Pancreas (tissue), 10 donors: ENCODE measurements at regions not wholly inside any gene's neighbourhood (a gene's known extent, or its start where the extent isn't known, plus 50 kb on each side); places are given as distances from the start of the nearest gene placed in this dataset.
A peak's percentile ranks its signal among the peaks of the same experiment; 100 is the strongest.

Source experiments
- ATAC-seq, 4 donors: fragments of 200-7000 bp; cut with Tn5 transposase; one replicate each; pipeline versions ENCODE4 v1.8.0 to v1.9.1; 2020; ENCODE audit warnings: mild to moderate bottlenecking in 4 of 4, moderate library complexity in 4 of 4
- DNase-seq, 6 donors: peaks; one replicate each; pipeline ENCODE4 v3.0.0-alpha.2; 2020
- FAIRE-seq: peaks from 2 replicates; lab custom pipeline; 2012; peaks lifted over from hg19 to GRCh38; lab: Jason Lieb, UNC
- H3K27ac ChIP-seq, 4 donors: fragments of 200-600 bp; sonication (generic); 1 replicate in 3 of 4; 2 replicates in 1 of 4; pipeline versions ENCODE4 v1.5.0 to v1.8.0; 2020
- H3K27me3 ChIP-seq, 4 donors: fragments of 200-600 bp; one replicate each; pipeline ENCODE4 v1.8.0; 2021
- H3K36me3 ChIP-seq, 3 donors: fragments of 200-600 bp; sonication (generic) in 1 of 3; one replicate each; pipeline versions ENCODE4 v1.5.0 to v1.8.0; 2020 to 2021
- H3K4me1 ChIP-seq, 3 donors: fragments of 200-600 bp; one replicate each; pipeline ENCODE4 v1.8.0; 2021
- H3K4me3 ChIP-seq, 4 donors: fragments of 200-600 bp; sonication (generic) in 2 of 4; one replicate each; pipeline versions ENCODE4 v1.5.0 to v1.8.0; 2020 to 2021
- H3K9me3 ChIP-seq, 4 donors: fragments of 200-600 bp; one replicate each; pipeline ENCODE4 v1.8.0; 2021
- WGBS, 2 donors: extraction: QIAGEN DNeasy Blood & Tissue Kit; methylation state at CpG; one replicate each; pipeline ENCODE4 v1.1.7; 2013; 5-methylcytosine and 5-hydroxymethylcytosine counted together
- intact Hi-C, 3 donors: fragments of 100-400 bp; cut with DNase I; formaldehyde crosslinking; loops; one replicate each; pipeline versions ENCODE4 v1.11.1 to v1.14.2; 2022
- TF ChIP-seq, protein P1 (sequence below), 4 donors: fragments of 200-600 bp; sonication (generic) in 3 of 4; IDR thresholded peaks; one replicate each; pipeline versions ENCODE4 v1.5.0 to v1.8.0; 2021; ENCODE audit warnings: antibody characterized with exemption in 4 of 4
- donor health status: healthy with polysubstance abuse.
- donor health status: DM: no; HTN: no; CAD: no; lungs with moderate emphysema.
- donor health status: DM: no; HTN: no; CAD: no.
- donor health status: control.
- donor health status: control.
- donor health status: Bipolar disorder and iron deficiency.
- donor health status: DM: yes; HTN: yes; CAD: no.
- donor health status: DM: no; HTN: no; CAD: no.
- donor health status: DM: no; HTN: no; CAD: no.
- donor health status: DM: yes; HTN: yes; CAD: no.

DNA sequence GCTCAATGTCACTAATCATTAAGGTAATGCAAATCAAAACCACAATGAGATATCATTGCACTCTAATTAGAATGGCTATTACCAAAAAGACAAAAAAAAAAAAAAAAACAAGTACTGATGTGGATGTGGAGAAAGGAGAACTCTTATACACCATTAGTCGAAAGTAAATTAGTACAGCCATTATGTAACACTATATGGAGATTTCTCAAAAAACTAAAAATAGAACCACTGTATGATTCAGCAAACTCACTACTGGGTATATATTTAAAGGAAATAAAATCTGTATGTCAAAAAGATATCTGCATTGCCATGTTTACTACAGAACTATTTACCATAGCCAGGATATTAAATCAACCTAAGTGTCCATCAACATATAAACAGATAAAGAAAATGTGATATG, 265.4 kb upstream of the ARHGAP20 start:
- H3K9me3 ChIP-seq, result no peaks in the 10 kb centered on the region
- DNase-seq (no peak), FAIRE-seq (no peak), ATAC-seq (no peak)
- no peak overlapping the region for H3K4me3 ChIP-seq
- 58 to 86% methylated on average over 1 of the region's 1 CpG for WGBS, 2 donors
- H3K36me3 ChIP-seq, result no peaks in the 10 kb centered on the region
- no peaks in the 10 kb centered on the region for H3K27me3 ChIP-seq
- no peak overlapping the region for H3K27ac ChIP-seq
- intact Hi-C loops, result no loop called here
- H3K4me1 ChIP-seq, result no peaks in the 10 kb centered on the region
- TF ChIP-seq, protein P1, sequence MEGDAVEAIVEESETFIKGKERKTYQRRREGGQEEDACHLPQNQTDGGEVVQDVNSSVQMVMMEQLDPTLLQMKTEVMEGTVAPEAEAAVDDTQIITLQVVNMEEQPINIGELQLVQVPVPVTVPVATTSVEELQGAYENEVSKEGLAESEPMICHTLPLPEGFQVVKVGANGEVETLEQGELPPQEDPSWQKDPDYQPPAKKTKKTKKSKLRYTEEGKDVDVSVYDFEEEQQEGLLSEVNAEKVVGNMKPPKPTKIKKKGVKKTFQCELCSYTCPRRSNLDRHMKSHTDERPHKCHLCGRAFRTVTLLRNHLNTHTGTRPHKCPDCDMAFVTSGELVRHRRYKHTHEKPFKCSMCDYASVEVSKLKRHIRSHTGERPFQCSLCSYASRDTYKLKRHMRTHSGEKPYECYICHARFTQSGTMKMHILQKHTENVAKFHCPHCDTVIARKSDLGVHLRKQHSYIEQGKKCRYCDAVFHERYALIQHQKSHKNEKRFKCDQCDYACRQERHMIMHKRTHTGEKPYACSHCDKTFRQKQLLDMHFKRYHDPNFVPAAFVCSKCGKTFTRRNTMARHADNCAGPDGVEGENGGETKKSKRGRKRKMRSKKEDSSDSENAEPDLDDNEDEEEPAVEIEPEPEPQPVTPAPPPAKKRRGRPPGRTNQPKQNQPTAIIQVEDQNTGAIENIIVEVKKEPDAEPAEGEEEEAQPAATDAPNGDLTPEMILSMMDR (IDR thresholded peaks at IDR 0.05), result no peak

DNA sequence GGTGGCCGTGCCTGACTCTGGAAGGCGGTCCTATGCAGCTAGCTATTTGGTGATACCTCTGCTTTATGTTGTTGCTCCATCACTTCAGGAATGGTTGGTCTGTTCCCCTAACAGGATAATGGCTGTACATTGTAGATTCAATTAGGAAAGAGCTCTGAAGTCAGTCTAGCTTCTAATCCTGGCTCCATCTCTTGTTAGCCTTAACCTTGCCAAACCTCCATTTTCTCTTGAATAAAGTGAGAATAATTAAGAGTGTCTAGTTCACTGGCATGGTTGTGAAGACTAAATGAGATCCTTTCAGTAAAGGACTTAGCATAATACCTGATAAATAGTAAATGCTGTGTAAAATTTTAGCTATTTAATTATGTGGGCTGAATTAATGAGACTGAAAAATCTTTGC, 262.5 kb upstream of the ARHGAP20 start:
- intact Hi-C loops, result no loop called here
- TF ChIP-seq, protein P1 (IDR thresholded peaks at IDR 0.05), result no peak
- ATAC-seq, result no peak
- no peaks in the 10 kb centered on the region for H3K9me3 ChIP-seq
- no peak for FAIRE-seq
- no peaks in the 10 kb centered on the region for H3K4me1 ChIP-seq
- no peaks in the 10 kb centered on the region for H3K36me3 ChIP-seq
- 89 to 93% methylated on average over 2 of the region's 2 CpGs for WGBS, 2 donors
- H3K4me3 ChIP-seq, result no peak overlapping the region
- no peak for DNase-seq
- H3K27ac ChIP-seq, result no peak overlapping the region
- H3K27me3 ChIP-seq, result no peaks in the 10 kb centered on the region

DNA sequence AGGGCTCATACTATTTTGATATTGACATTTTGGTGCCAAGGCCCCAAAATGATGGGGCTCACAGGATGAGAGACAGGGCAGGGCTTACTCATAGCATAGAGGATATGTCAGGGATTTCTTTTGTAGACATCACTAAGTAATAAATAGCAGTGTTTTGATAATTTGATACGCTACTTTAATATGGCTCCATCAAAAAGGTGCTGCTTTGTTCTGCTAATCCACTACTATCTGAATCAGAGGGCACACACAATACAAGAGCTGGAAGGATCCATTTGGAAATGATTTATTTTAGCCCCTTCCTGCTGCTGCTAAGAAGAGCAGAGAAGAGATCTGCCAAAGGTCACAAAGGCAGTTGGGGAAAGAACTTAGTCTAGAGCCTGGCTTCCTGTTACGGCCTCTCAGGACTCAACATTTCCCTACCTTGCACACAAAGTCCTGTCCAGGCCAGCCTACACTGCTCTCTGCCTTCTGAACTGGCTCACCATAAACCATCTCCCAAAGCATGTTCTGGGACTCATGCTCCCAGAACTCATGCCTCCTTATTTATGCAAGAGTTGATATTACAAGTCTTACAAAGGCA, 261.3 kb upstream of the ARHGAP20 start:
- intact Hi-C loops, result no loop called here
- Histone ChIP-seq H3K9me3 (no peaks in the 10 kb centered on the region), H3K36me3 (no peaks in the 10 kb centered on the region), H3K27me3 (no peaks in the 10 kb centered on the region), H3K4me1 (no peaks in the 10 kb centered on the region), H3K4me3 (no peak overlapping the region), H3K27ac (no peak overlapping the region)
- no peak for ATAC-seq
- no peak for FAIRE-seq
- no peak for DNase-seq
- TF ChIP-seq, protein P1 (IDR thresholded peaks at IDR 0.05), result no peak
- 46 to 68% methylated on average over 2 of the region's 2 CpGs for WGBS, 2 donors

DNA sequence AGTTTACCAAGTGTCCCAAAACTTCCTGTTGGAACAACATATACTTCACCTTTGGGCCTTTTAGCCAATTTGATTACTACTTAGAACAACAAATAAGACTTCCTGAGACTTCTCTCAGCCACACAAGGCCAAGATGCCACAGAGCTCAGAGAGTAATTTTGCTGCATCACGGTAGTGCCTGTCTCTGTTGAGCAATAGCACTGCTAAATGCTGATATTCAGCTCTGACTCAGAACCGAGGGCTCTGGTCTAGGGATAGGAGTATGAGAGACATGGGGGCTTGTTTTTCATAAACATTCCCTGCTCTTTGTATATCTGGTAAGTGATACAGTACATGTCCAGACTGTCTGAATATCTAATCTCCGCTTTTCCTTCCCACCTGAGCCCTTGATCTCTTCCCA, 260.4 kb upstream of the ARHGAP20 start:
- no peak overlapping the region for H3K4me3 ChIP-seq
- H3K9me3 ChIP-seq, result no peaks in the 10 kb centered on the region
- H3K36me3 ChIP-seq, result no peaks in the 10 kb centered on the region
- TF ChIP-seq, protein P1 (IDR thresholded peaks at IDR 0.05), result no peak
- H3K4me1 ChIP-seq, result no peaks in the 10 kb centered on the region
- no peak overlapping the region for H3K27ac ChIP-seq
- 64 to 69% methylated on average over 3 of the region's 3 CpGs for WGBS, 2 donors
- DNase-seq (no peak), ATAC-seq (peak in 2 of 4 donors; percentile 37 to 65), FAIRE-seq (no peak)
- H3K27me3 ChIP-seq, result no peaks in the 10 kb centered on the region
- intact Hi-C loops, result no loop called here

DNA sequence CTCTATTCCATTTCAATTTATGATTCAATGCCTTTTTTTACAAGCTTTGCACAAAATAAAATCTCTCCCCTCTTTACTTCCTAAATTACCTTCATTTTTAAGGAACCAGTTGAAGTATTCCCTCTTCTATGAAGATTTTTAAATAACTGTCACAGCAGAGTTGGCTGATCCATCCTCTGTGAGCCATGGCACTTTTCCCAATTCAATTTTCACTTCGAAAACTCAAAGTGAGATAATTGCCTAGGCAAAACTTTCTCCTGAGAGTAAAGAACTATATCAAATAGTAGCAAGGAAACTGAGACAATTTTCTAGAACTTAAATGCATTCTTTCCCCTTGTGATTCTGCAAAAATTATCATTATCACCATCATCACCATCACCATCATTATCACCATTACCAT, 259.9 kb upstream of the ARHGAP20 start:
- no peak overlapping the region for H3K4me3 ChIP-seq
- H3K36me3 ChIP-seq, result no peaks in the 10 kb centered on the region
- 67 to 68% methylated on average over 1 of the region's 1 CpG for WGBS, 2 donors
- ATAC-seq (no peak), DNase-seq (no peak), FAIRE-seq (no peak)
- no peak overlapping the region for H3K27ac ChIP-seq
- TF ChIP-seq, protein P1 (IDR thresholded peaks at IDR 0.05), result no peak
- H3K9me3 ChIP-seq, result no peaks in the 10 kb centered on the region
- no peaks in the 10 kb centered on the region for H3K27me3 ChIP-seq
- H3K4me1 ChIP-seq, result no peaks in the 10 kb centered on the region
- intact Hi-C loops, result no loop called here
